ENCODE measurements at regions not wholly inside any gene's neighbourhood (a gene's known extent, or its start where the extent isn't known, plus 50 kb on each side); places are given as distances from the start of the nearest gene placed in this dataset.

GRCh38 chr1:213647864-213648650, 339.7 kb upstream of the PROX1 start:
- TF ChIP-seq CTCF (IDR thresholded peaks at IDR 0.05; ENCODE audit: poor library complexity) (no peak), EZH2 (IDR thresholded peaks at IDR 0.05; ENCODE audit: borderline replicate concordance) (no peak)

Data from hepatocyte (in vitro differentiated cells).